ENCODE measurements at regions not wholly inside any gene's neighbourhood (a gene's known extent, or its start where the extent isn't known, plus 50 kb on each side); places are given as distances from the start of the nearest gene placed in this dataset.

- Histone ChIP-seq H3K4me3 (no peak overlapping the region), H3K27ac (peak overlapping the region in 10 of 21 experiments; percentile 10 to 87 (median 70))
Observed at GRCh38 chr20:58162986-58163385, 65.5 kb downstream of the ANKRD60 start.

GRCh38 chr20:58161192-58161591 lies 67.3 kb downstream of the ANKRD60 start:
- H3K27ac ChIP-seq: peak overlapping the region in 15 of 21 experiments; percentile 2 to 87 (median 55)

GRCh38 chr20:58160451-58161061 lies 67.9 kb downstream of the ANKRD60 start:
- no peak overlapping the region for H3K4me3 ChIP-seq
- peak overlapping the region in 17 of 21 experiments; percentile 3 to 87 (median 65) for H3K27ac ChIP-seq

More at GRCh38 chr20:58161192-58161591, 67.3 kb downstream of the ANKRD60 start:
- no peak overlapping the region for H3K4me3 ChIP-seq

- Histone ChIP-seq H3K27ac (no peak overlapping the region), H3K4me3 (no peak overlapping the region)
Observed at GRCh38 chr20:58155148-58155925, 73.1 kb downstream of the ANKRD60 start.

- Histone ChIP-seq H3K27ac (no peak overlapping the region), H3K4me3 (no peak overlapping the region)
Observed at GRCh38 chr20:58154113-58154512, 74.3 kb downstream of the ANKRD60 start.

- Histone ChIP-seq H3K4me3 (no peak overlapping the region), H3K27ac (no peak overlapping the region)
Observed at GRCh38 chr20:58153121-58153520, 75.3 kb downstream of the ANKRD60 start.

GRCh38 chr20:58150772-58151171 lies 77.7 kb downstream of the ANKRD60 start:
- no peak overlapping the region for H3K27ac ChIP-seq
- no peak overlapping the region for H3K4me3 ChIP-seq

DNA sequence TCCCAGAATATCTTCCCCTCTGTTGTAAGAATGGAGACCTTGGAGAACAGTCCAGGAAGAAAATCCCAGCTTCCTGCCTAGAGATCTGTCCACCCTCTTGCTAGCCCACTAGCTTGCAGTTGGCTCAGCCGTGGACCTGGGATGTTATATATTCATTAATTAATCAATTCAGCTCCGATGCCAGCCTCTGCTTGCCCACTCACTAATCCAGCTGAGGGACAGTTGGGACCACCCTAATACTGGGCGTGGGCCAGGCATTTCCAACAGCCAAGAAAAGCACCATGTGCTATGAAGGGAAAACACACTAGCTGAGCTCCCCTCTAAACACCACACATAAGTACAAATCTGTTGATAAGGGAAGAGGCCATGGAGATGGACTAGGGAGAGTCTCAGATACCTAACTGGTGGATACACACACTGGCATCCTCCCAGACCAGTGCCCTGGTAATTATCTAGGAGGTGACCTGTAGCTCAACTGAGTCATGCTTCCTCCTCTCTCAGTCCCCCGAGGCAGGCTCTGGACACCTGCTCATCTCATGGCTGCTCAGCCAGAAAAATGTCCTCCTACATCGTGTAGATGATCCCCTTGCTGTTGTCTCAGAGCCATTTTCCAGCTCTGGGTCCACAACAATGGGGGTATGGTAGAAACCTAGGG lies 78.9 kb downstream of the ANKRD60 start:
- Histone ChIP-seq H3K4me3 (no peak overlapping the region), H3K27ac (no peak overlapping the region)

GRCh38 chr20:58148891-58149290 lies 79.6 kb downstream of the ANKRD60 start:
- H3K27ac ChIP-seq: no peak overlapping the region
- no peak overlapping the region for H3K4me3 ChIP-seq

GRCh38 chr20:58147628-58148370 lies 80.7 kb downstream of the ANKRD60 start:
- Histone ChIP-seq H3K4me3 (no peak overlapping the region), H3K27ac (no peak overlapping the region)

DNA sequence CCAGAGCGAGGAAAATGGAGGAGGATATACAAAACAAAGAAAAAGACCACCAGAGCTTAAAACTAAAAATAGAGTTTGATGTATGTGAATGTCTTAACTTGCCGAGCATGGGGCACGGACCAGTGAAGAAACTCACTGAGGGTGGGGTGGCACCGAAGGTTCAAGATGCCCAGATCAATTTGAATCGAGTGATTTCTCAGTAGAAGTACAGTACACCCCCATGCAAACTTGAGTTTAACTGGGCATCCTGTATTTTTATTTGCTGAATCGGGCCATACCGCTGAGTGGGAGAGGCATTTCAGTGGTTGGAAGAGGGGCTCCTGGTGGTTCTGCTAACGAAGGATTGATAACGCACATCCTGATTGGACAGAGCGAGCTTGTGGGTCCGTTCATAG lies 81.7 kb downstream of the ANKRD60 start:
- Histone ChIP-seq H3K4me3 (no peak overlapping the region), H3K27ac (no peak overlapping the region)

- Histone ChIP-seq H3K27ac (peak overlapping the region in 1 of 21 experiments; percentile 31), H3K4me3 (no peak overlapping the region)
Observed at GRCh38 chr20:58146081-58146745, 82.2 kb downstream of the ANKRD60 start.

DNA sequence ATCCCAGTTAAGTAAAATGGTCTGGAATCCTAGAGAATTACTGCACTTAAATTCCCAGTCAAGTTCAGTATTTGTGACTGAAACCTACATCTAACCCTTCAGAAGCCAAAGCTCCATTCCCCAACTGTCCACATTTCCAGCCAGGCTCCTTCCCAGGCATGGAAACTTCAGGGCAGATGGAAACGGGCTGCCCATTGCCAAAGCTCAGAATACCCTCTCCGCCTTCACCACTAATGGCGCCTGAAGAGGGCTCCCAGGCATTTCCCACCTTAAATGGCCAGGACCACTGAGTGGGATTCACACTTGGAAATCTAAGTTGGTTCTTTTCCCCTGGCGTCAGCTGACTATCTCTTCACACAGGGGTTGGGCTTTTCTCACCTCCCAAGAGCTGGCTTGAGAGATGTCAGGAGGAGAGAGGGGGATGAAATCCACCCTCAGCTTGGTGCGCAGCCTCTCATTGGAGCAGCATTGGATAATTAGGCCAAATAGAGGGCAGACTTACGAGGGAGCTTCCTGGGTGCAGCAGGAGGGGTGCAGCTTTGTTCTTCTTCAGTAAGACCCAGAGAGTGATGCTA lies 82.9 kb downstream of the ANKRD60 start:
- H3K4me3 ChIP-seq: no peak overlapping the region
- H3K27ac ChIP-seq: peak overlapping the region in 1 of 21 experiments; percentile 31

DNA sequence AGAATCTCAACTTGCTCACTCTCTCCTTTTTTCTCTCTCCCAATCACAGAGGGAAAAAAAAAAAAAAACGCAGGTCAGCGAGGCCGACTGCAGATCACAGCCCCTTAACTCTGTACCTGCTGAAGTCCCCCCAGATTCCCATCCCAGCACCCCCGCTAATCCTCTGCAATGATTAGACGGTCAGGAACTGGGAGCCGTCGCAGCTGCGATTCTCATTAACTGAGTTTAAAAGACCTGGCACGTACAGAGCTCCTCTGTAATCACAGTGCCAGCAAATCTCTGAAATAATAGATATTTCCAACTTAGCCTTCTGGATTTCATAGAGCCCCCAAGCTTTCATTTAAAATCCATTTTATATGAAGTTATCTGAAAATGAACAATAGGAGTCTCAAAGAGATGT lies 84.4 kb downstream of the ANKRD60 start:
- Histone ChIP-seq H3K27ac (no peak overlapping the region), H3K4me3 (no peak overlapping the region)

DNA sequence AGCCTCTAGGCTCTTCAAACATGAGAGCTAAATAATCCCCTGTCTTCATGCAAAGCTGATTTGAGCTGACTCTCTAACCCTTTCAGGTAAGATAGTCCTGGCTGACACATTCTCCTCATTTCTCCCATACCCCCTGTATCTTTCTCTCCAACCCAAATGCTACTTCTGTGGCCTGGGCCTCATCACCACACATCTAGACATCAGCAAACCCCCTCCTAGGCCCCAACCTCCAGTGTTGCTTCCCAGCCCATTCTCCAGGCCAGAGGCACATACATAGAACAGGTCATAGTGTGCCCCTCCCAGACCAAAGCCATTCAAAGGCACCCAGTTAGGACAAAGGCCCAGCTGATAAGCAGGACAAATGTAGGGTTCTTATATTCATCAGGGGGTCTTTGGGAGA lies 84.9 kb downstream of the ANKRD60 start:
- Histone ChIP-seq H3K27ac (no peak overlapping the region), H3K4me3 (no peak overlapping the region)

DNA sequence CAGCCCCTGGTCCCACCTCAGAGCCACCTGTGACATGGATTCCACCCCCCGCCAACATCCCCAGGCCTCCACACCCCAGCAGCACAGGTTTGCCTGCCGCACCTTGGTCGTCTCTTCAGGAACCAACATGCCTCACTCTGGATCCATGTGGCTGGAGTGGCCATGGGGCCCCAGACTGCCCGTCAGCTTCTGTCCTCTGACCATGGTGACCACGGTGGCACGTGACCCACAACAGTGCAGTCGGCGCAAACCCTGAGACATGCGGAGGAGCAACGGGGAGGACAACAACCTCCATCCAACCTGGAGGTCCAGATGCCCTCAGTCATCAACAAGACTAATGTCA lies 85.6 kb downstream of the ANKRD60 start:
- Histone ChIP-seq H3K4me3 (no peak overlapping the region), H3K27ac (no peak overlapping the region)

DNA sequence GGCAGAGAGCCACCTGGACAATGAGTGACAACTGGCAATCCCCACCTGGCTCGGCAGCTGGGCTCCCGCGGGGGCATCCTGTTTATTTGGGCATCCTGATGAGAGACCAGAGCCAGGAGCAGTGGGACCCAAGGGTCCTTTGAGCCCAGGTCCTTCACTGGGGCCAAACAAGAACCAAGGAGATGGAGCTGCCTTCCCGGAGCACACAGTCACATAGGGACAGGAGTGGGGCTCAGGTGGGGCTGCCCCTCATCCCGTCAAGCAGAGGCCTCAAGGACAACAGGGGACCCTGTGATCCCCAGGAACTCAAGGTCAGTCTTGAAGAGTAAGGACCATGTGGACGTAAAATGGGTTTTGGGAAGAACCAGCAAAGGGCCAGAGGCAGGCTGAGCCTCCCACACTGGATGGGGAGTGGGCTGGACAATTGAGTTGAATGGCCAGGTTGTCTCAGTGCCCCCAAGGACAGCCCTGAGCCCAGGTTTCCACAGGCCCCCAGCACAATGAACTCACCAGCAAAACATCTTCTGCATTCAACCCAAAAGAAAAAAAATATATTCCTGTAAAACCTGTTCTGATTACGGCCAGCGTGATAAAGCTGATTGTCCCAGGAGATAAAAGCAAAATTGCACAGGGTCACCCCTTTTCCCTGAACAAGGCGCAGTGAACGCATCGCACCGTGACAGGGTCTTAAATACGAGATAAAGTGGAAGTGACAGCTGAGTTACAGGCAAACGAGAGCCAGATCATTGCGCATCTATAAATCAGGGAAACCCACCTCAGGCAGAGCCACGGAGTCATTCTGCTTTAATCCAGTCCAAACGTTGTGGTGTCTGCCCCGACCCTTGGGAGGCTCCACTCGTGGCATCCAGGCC lies 86.2 kb downstream of the ANKRD60 start:
- Histone ChIP-seq H3K27ac (peak overlapping the region in 5 of 21 experiments; percentile 26 to 54 (median 29)), H3K4me3 (no peak overlapping the region)

DNA sequence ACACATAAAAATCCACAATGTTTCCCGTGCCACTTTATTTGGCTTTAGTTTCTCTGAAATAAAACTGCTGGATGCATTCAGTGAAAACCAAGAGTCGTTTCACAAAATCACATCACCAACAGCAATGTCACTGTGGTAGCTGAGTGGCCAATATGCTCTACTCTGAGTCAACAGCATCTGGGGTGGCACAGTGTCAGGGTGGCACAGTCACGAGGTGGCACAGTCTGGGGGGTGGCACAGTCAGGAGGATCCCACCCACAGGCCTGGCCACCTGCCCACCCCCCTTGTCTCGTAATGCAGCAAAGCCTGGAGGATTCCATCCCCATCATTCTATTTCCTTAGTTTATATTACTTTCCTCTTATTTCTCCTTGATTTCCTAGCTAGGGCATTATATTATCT lies 87.0 kb downstream of the ANKRD60 start:
- peak overlapping the region in 7 of 21 experiments; percentile 5 to 59 (median 42) for H3K27ac ChIP-seq
- H3K4me3 ChIP-seq: no peak overlapping the region
